IPS DF 6.9 (cell line): ENCODE measurements at regions not wholly inside any gene's neighbourhood (a gene's known extent, or its start where the extent isn't known, plus 50 kb on each side); places are given as distances from the start of the nearest gene placed in this dataset.

Source experiments
- DNase-seq: peaks from one replicate; pipeline ENCODE4 v3.0.0-alpha.2; 2013; ENCODE audit warnings: low read depth, low spot score
- H3K27ac ChIP-seq: one replicate; pipeline ENCODE4 v1.5.1; 2013; ENCODE audit warnings: low read length, control low read depth
- H3K27me3 ChIP-seq: 2 replicates; pipeline ENCODE4 v1.6.1; 2013; ENCODE audit warnings: mild to moderate bottlenecking, low read length; ENCODE audit not compliant: control insufficient read depth, insufficient read depth
- H3K36me3 ChIP-seq: 2 replicates; pipeline ENCODE4 v1.6.1; 2013; ENCODE audit warnings: low read length; ENCODE audit not compliant: control insufficient read depth, insufficient read depth
- H3K4me1 ChIP-seq: 2 replicates; pipeline ENCODE4 v1.6.1; 2013; ENCODE audit warnings: low read length; ENCODE audit not compliant: control insufficient read depth, insufficient read depth
- H3K4me3 ChIP-seq: 2 replicates; pipeline ENCODE4 v1.5.1; 2013; ENCODE audit warnings: mild to moderate bottlenecking, low read length
- H3K9me3 ChIP-seq: 2 replicates; pipeline ENCODE4 v1.6.1; 2013; ENCODE audit warnings: low read length, inconsistent platforms; ENCODE audit not compliant: control insufficient read depth, insufficient read depth
- WGBS: extraction: QIAGEN DNeasy Blood & Tissue Kit; methylation state at CpG from one replicate; pipeline ENCODE4 v1.1.7; 2013; ENCODE audit warnings: mixed read lengths, missing lambda C conversion rate; ENCODE audit not compliant: insufficient read length, insufficient coverage; 5-methylcytosine and 5-hydroxymethylcytosine counted together

DNA sequence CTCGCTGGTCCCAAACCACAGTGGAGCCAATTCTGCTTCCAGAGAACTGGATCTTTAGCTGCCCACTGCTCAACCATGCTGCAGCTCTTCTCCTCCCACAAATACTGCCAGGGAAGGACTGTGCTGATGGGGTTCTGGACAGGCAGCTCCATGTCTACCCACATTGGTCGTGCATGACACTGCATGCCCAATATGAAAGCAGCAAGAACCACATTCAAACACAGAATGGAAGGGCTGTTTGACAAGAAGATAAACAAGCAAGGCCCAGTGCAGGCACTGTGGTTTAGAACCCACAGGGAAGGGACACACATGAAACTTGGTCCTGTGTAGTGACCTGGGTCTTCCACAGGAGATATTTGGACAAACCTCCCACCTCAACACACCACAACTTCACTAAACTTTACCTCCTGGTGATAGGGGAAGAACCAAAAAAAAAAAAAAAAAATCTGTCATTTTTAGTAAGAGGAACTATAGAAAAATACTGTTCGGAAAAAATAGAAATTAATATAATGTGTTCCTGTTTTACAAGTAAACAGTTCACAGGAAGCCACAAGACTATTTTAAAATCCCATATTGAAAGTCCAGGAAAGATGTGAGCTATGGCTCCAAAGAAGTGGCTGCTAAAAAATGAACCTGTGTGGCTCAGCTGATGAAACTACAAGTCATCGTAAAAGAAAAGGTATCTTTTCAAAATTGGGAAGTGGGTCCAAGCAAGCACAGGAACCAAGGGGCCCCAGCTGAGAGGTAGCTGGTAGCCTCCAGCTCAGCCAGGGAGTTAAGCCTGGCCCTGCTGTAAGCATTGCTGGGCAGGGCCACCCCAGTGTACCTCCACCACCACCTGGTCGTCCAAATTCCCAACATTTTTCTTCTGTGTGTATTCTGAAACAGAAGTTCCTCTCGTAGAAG is 77.7 kb upstream of the ACAN start:
- no peaks in the 10 kb centered on the region for H3K9me3 ChIP-seq
- no peaks in the 10 kb centered on the region for H3K4me1 ChIP-seq
- no peak overlapping the region for H3K4me3 ChIP-seq
- no peaks in the 10 kb centered on the region for H3K27me3 ChIP-seq
- no peak for DNase-seq
- H3K36me3 ChIP-seq: no peaks in the 10 kb centered on the region
- no peak overlapping the region for H3K27ac ChIP-seq
- no CpG with 5 or more reads among the region's 6 CpGs for WGBS

DNA sequence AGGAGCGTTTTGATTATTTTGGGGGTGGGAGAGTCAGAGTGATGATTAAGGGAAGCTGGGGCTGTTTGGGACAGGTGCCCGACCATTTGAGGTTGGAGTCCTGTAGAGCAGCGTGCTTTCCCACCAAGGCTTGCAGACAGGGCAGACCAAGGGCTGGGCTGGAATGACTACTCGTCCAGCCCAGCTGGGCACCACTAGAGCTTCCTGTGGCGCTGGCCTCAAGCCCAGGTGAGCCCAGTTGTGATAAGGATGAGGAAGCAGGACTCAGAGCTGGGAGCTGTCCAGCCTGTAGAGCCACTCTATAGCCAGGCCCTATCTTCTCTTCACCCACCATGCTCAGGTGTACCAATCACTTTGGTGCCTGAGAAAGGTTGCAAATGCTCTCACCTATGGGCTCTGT is 75.8 kb upstream of the ACAN start:
- no peaks in the 10 kb centered on the region for H3K4me1 ChIP-seq
- H3K27me3 ChIP-seq: no peaks in the 10 kb centered on the region
- H3K9me3 ChIP-seq: no peaks in the 10 kb centered on the region
- no peak overlapping the region for H3K4me3 ChIP-seq
- H3K27ac ChIP-seq: no peak overlapping the region
- no peak for DNase-seq
- WGBS: no CpG with 5 or more reads among the region's 5 CpGs
- no peaks in the 10 kb centered on the region for H3K36me3 ChIP-seq

DNA sequence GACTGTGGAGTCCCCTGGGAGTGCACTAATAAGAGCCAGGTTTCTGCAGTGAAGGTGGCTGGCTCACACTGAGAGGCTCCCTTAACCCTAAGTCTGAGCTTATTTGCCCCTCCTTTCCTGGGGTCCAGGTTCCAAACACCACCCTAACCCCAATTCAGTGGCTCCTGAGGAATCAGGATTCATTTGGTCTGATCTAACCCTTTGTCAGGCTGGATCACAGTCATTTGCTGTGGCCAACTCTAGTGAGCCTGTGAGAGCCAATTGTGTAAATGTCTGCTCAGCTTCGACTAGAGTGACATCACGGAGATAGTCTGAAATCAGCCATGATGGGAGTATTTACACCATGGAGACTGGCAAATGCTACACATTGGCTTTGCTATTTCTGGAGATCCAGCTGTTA is 73.7 kb upstream of the ACAN start:
- no peak for DNase-seq
- Histone ChIP-seq H3K4me3 (no peak overlapping the region), H3K27ac (no peak overlapping the region), H3K36me3 (no peaks in the 10 kb centered on the region), H3K4me1 (no peaks in the 10 kb centered on the region), H3K9me3 (no peaks in the 10 kb centered on the region), H3K27me3 (no peaks in the 10 kb centered on the region)
- WGBS: no CpG with 5 or more reads among the region's 2 CpGs

DNA sequence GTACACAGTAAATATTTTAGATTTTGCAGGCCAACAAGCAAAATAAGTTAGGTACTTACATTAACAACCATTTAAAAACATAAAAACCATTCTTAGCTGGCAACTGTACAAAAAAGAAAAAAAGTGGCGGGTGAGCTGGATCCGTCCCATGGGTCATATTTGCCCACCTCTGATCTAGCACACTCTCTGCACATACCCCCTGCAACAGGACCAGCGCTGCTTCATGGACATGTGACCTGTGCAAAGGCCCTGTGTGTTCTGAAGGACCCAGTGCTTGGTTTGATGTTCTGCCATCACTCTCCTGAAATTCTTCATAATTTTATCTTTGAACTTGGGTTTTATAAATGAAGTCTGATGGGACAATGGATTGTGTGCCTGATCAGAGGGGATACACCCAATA is 72.5 kb upstream of the ACAN start:
- H3K27ac ChIP-seq: no peak overlapping the region
- no peak for DNase-seq
- WGBS: no CpG with 5 or more reads among the region's 3 CpGs
- no peaks in the 10 kb centered on the region for H3K36me3 ChIP-seq
- H3K27me3 ChIP-seq: no peaks in the 10 kb centered on the region
- H3K9me3 ChIP-seq: no peaks in the 10 kb centered on the region
- H3K4me1 ChIP-seq: no peaks in the 10 kb centered on the region
- H3K4me3 ChIP-seq: no peak overlapping the region

DNA sequence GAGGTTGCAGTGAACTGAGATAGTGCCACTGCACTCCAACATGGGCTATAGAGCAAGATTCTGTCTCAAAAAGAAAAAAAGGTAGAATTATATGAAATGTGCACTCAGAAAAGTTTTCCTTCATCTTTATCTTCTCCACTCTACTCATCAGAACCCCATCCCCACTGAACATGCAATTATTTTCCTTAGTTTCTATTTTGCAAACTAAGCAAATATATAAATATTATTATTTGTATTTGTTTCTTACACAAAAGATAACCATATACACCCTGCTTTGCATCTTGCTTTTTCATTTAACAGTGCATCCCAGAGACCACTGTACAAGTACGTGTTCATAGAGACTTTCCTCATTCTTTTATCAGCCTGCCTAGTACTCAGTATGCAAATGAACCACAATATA is 68.0 kb upstream of the ACAN start:
- H3K4me1 ChIP-seq: no peaks in the 10 kb centered on the region
- no peak for DNase-seq
- no peak overlapping the region for H3K4me3 ChIP-seq
- H3K27me3 ChIP-seq: no peaks in the 10 kb centered on the region
- H3K9me3 ChIP-seq: no peaks in the 10 kb centered on the region
- H3K36me3 ChIP-seq: no peaks in the 10 kb centered on the region
- no CpG with 5 or more reads among the region's 1 CpG for WGBS
- H3K27ac ChIP-seq: no peak overlapping the region

DNA sequence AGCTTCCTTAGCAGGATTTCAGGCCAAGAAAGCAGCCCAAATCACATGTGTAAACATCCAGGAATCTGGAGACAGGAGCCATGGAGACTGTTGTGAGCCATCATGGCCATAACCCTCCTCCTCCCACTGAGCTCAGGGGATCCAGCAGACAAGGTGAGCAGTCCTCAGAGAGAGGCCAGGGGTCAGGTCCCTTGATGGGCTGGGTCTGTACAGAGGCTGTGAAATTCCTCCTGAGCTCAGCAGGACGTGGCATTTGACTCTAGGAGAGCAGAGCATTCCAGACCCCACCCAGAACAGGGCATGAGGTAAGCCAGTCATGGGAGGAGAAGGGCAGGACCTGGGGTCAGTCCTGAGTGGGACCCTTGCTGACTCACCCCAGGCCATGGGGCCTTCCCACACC is 67.0 kb upstream of the ACAN start:
- WGBS: no CpG with 5 or more reads among the region's 1 CpG
- no peaks in the 10 kb centered on the region for H3K27me3 ChIP-seq

DNA sequence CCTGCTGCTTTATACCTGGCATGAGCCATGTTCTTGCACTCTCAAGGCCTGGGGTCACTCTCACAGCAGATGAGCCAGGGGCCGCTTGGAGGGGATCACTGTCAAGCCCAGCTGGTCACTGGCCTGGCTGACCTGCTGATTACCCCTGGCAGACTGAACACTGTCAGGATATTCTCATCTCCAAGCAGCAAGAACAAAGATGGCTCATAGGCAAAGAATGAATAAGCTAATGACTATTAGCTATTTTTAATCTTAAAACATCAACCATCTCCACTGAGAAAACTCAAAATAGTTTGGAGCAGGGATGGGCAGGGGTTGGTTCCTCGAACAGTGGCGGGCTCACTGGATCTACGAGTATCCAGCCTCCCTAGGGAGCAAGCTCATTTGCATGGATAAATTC is 64.4 kb upstream of the ACAN start:
- H3K4me1 ChIP-seq: no peaks in the 10 kb centered on the region
- H3K27me3 ChIP-seq: no peaks in the 10 kb centered on the region
- H3K27ac ChIP-seq: no peak overlapping the region
- H3K36me3 ChIP-seq: no peaks in the 10 kb centered on the region; the same call in 1 of the 2 replicates
- no peak for DNase-seq
- H3K9me3 ChIP-seq: no peaks in the 10 kb centered on the region
- H3K4me3 ChIP-seq: no peak overlapping the region
- no CpG with 5 or more reads among the region's 4 CpGs for WGBS

More for the DNA sequence above, 67.0 kb upstream of the ACAN start:
- Histone ChIP-seq H3K9me3 (no peaks in the 10 kb centered on the region), H3K27ac (no peak overlapping the region), H3K36me3 (no peaks in the 10 kb centered on the region; the same call in 1 of the 2 replicates), H3K4me1 (no peaks in the 10 kb centered on the region), H3K4me3 (no peak overlapping the region)
- no peak for DNase-seq

DNA sequence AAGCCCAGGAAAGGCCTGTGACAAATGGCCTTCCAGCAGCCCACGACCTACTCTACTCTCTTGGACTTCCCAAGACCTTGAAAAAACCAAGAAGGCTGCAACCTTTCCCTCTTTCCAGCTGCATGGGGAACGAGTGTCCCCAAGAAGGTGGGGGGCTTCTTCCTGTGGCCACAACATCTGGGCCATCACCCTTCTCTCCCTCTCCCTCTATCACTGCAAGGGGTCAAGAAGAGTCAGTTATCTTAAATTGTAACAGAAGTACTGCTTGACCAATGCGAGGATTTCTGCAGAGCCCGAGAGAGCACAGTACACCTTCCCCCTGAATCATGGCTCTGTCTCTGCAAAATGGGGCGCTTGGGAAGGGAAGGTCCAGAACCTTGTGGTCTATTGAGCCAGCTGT is 63.7 kb upstream of the ACAN start:
- no CpG with 5 or more reads among the region's 5 CpGs for WGBS
- no peaks in the 10 kb centered on the region; the same call in 1 of the 2 replicates for H3K36me3 ChIP-seq

DNA sequence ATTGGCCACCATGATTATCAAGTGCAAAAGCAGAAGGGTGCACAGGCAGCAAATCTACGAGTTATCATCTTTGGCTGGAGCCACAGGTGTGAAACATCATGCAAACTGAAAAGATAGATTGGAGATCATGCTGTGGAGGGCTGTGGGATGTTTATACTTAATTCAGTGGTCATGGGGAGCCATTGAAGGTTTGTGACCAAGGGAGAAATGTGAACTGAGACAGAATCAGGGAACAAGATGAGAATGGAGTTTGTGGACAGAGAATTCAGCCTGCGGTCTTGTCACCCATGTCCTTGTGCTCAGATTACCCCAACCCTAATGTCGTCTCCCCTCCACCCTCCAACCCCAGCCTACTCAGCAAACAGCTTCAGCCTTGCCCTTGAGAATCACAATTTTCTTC is 62.9 kb upstream of the ACAN start:
- H3K27me3 ChIP-seq: no peaks in the 10 kb centered on the region
- no peaks in the 10 kb centered on the region for H3K9me3 ChIP-seq
- no peaks in the 10 kb centered on the region for H3K4me1 ChIP-seq
- no peak overlapping the region for H3K27ac ChIP-seq
- no peaks in the 10 kb centered on the region; the same call in 1 of the 2 replicates for H3K36me3 ChIP-seq
- H3K4me3 ChIP-seq: no peak overlapping the region
- WGBS: no CpG with 5 or more reads among the region's 3 CpGs
- DNase-seq: no peak

More for the DNA sequence above, 63.7 kb upstream of the ACAN start:
- H3K9me3 ChIP-seq: no peaks in the 10 kb centered on the region
- H3K4me1 ChIP-seq: no peaks in the 10 kb centered on the region
- H3K4me3 ChIP-seq: no peak overlapping the region
- H3K27me3 ChIP-seq: no peaks in the 10 kb centered on the region
- DNase-seq: no peak
- H3K27ac ChIP-seq: no peak overlapping the region

DNA sequence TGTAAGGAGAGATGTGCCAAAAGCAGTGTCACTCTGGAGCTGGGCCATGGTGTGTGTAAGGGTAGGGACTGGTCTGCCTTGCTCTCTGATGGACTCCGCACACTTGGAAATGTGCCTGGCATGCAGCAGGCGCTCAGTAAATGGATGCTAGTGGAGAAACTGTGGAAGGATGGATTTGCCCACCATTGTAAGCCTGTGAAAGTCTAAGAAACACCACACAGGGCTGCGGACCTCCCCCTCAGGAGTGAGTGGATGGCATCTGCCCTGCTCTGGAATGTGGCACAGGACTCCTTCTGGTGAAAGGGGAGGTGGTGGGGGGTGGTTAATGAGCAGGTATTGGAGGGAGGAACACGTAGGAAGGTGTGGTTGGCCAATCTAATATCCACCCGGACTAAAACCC is 62.2 kb upstream of the ACAN start:
- no CpG with 5 or more reads among the region's 5 CpGs for WGBS
- Histone ChIP-seq H3K4me1 (no peaks in the 10 kb centered on the region), H3K27me3 (no peaks in the 10 kb centered on the region), H3K27ac (no peak overlapping the region), H3K36me3 (no peaks in the 10 kb centered on the region; the same call in 1 of the 2 replicates), H3K9me3 (no peaks in the 10 kb centered on the region), H3K4me3 (no peak overlapping the region)
- no peak for DNase-seq

DNA sequence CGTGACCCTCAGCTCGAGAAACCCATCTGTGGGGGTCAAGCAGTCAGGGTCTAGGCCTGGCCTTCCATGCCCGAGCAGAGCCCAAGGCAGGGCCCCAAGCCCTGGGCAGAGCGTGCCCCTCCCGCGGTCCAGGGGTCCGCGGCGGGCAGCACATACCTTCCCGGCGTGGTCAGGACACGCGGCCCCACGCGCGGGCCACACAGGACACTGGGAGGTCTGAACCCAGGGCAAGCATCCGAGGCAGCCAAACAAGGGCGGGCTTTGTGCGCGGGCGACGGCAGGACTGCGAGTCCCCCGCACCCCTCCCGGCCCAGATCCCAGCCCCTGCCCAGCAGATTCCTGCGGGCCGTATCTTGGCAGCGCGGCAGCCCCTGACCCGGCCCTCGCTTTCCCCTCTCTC is 61.6 kb upstream of the ACAN start:
- Histone ChIP-seq H3K27ac (no peak overlapping the region), H3K4me3 (no peak overlapping the region)

More for the DNA sequence above, 61.6 kb upstream of the ACAN start:
- no CpG with 5 or more reads among the region's 31 CpGs for WGBS
- no peak for DNase-seq
- Histone ChIP-seq H3K4me1 (no peaks in the 10 kb centered on the region), H3K27me3 (no peaks in the 10 kb centered on the region), H3K9me3 (no peaks in the 10 kb centered on the region), H3K36me3 (no peaks in the 10 kb centered on the region; the same call in 1 of the 2 replicates)
